Right lobe of liver (tissue), 4 donors: ENCODE measurements at regions not wholly inside any gene's neighbourhood (a gene's known extent, or its start where the extent isn't known, plus 50 kb on each side); places are given as distances from the start of the nearest gene placed in this dataset.
"Not testable (repeated sequence)": the region's sequence is repeated elsewhere in the genome, so short reads cannot be mapped to it uniquely, and the experiment has no call there.

Experiments
- CTCF ChIP-seq, 4 donors: fragments of 200-600 bp in 3 of 4; fragments of 450-650 bp in 1 of 4; IDR thresholded peaks; one replicate each; pipeline versions ENCODE4 v1.5.1 to v1.8.0; 2016 to 2022; ENCODE audit warnings: antibody characterized with exemption in 4 of 4, mild to moderate bottlenecking in 2 of 4
- POLR2A ChIP-seq: fragments of 450-650 bp; IDR thresholded peaks from one replicate; pipeline ENCODE4 v1.6.1; 2017; ENCODE audit warnings: antibody characterized with exemption, mild to moderate bottlenecking
- donor health status: DM: no; HTN: no; CAD: no.
- donor health status: DM: no; HTN: no; CAD: no.
- donor health status: DM: no; HTN: yes; CAD: no.

GRCh38 chr17:43345515-43345914, 53.3 kb upstream of the ARL4D start:
- TF ChIP-seq CTCF (IDR thresholded peaks at IDR 0.05); POLR2A: not testable (repeated sequence)
